ENCODE measurements at regions not wholly inside any gene's neighbourhood (a gene's known extent, or its start where the extent isn't known, plus 50 kb on each side); places are given as distances from the start of the nearest gene placed in this dataset.

DNA sequence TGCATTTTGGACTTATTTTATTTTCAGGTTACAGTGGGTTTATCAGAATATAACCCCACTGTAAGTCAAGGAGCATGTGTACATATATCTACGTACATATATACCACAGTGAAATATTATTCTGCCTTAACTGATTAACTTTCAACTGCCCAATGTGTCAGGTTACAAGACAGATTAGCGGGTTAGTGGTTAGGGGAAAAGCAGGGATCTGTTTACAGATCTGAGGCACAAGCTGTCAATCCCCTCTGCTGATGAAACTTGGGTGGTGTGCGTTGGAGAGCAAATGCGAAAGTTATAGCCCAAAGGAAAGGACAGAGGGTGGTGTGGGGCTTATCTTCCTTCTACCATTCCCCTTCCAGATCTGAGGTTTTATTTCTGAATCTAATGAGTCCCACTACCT is 238.2 kb upstream of the KCNK2 start:
- no peaks in the 10 kb centered on the region for H3K4me1 ChIP-seq (ENCODE audit: low read depth, poor library complexity, severe bottlenecking)
- H4K20me1 ChIP-seq (ENCODE audit: insufficient read depth): no peaks in the 10 kb centered on the region
- TF ChIP-seq, protein P1, sequence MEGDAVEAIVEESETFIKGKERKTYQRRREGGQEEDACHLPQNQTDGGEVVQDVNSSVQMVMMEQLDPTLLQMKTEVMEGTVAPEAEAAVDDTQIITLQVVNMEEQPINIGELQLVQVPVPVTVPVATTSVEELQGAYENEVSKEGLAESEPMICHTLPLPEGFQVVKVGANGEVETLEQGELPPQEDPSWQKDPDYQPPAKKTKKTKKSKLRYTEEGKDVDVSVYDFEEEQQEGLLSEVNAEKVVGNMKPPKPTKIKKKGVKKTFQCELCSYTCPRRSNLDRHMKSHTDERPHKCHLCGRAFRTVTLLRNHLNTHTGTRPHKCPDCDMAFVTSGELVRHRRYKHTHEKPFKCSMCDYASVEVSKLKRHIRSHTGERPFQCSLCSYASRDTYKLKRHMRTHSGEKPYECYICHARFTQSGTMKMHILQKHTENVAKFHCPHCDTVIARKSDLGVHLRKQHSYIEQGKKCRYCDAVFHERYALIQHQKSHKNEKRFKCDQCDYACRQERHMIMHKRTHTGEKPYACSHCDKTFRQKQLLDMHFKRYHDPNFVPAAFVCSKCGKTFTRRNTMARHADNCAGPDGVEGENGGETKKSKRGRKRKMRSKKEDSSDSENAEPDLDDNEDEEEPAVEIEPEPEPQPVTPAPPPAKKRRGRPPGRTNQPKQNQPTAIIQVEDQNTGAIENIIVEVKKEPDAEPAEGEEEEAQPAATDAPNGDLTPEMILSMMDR (conservative IDR thresholded peaks at IDR 0.05; ENCODE audit: low read depth, low read length): no peak
- H3K4me3 ChIP-seq (IDR thresholded peaks at IDR 0.05; ENCODE audit: insufficient read depth, low read depth, low read length): no peak overlapping the region
- no peaks in the 10 kb centered on the region for H3K27me3 ChIP-seq (ENCODE audit: insufficient read depth, low read depth)
- H3K9ac ChIP-seq: no peak overlapping the region
- no peak overlapping the region for H2AFZ ChIP-seq (ENCODE audit: low read depth)
- H3K36me3 ChIP-seq (ENCODE audit: insufficient read depth): no peaks in the 10 kb centered on the region
- H3K79me2 ChIP-seq (ENCODE audit: insufficient read depth, low read depth): no peaks in the 10 kb centered on the region
- no peak overlapping the region for H3K4me2 ChIP-seq
- no peak overlapping the region for H3K27ac ChIP-seq

DNA sequence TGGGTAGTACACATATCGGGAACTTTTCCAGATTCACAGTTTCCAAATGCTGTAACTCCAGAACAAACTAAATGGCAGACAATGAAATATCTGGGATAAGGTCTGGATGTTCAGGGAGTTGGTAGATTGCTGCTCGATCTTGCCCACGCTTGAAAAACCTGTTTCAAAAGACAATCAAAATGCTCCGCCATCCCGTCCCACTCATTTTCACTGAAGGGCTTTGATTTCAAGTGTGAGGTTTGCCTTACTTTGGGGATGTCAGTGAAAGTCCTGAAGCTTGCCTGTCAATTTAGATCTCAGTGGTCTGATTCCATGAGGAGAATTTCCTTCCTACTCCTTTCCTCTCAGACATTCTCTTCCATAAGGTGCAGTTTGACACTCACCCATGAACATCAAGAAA is 236.3 kb upstream of the KCNK2 start:
- no peaks in the 10 kb centered on the region for H3K4me1 ChIP-seq (ENCODE audit: low read depth, poor library complexity, severe bottlenecking)
- no peak overlapping the region for H3K4me2 ChIP-seq
- TF ChIP-seq, protein P1 (conservative IDR thresholded peaks at IDR 0.05; ENCODE audit: low read depth, low read length): no peak
- no peaks in the 10 kb centered on the region for H4K20me1 ChIP-seq (ENCODE audit: insufficient read depth)
- no peak overlapping the region for H3K27ac ChIP-seq
- H3K79me2 ChIP-seq (ENCODE audit: insufficient read depth, low read depth): no peaks in the 10 kb centered on the region
- H3K36me3 ChIP-seq (ENCODE audit: insufficient read depth): no peaks in the 10 kb centered on the region
- no peak overlapping the region for H3K4me3 ChIP-seq (IDR thresholded peaks at IDR 0.05; ENCODE audit: insufficient read depth, low read depth, low read length)
- no peak overlapping the region for H2AFZ ChIP-seq (ENCODE audit: low read depth)
- no peaks in the 10 kb centered on the region for H3K27me3 ChIP-seq (ENCODE audit: insufficient read depth, low read depth)
- no peak overlapping the region for H3K9ac ChIP-seq

DNA sequence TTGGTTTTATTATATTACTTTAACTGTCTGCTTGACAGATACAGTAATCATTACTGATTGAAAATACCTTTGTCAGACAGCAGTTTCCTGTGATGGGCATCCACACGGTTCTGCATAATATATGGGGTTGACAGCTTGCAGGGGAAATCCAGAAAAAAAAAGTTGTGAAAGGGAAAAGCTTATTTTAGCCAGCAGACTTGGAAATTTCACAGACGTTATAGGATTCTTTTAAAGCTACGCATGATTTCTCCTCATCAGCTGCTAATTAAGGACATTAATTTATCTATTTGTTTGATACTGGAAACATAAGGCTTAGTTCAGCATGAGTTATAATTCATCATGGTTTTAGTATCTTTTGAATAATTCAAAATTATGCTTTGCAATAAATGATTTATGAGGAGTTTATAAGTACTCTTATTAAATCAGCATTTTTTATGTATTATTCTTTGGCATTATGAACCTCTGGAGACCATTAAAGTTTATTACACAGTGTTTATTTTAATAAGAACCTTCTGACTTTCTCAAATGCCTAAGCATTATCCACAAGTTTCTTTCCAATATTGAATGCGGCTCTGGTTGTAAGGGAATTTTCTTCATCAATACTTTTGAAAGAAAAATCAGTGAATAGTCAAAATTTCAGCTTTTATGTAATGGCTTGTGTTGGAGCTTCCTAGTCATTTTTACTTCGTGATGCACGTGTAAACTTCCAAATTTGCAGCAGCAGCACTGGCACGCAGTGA is 235.3 kb upstream of the KCNK2 start:
- no peaks in the 10 kb centered on the region for H3K4me1 ChIP-seq (ENCODE audit: low read depth, poor library complexity, severe bottlenecking)
- no peak overlapping the region for H2AFZ ChIP-seq (ENCODE audit: low read depth)
- H4K20me1 ChIP-seq (ENCODE audit: insufficient read depth): no peaks in the 10 kb centered on the region
- H3K36me3 ChIP-seq (ENCODE audit: insufficient read depth): no peaks in the 10 kb centered on the region
- no peak overlapping the region for H3K9ac ChIP-seq
- no peak overlapping the region for H3K4me3 ChIP-seq (IDR thresholded peaks at IDR 0.05; ENCODE audit: insufficient read depth, low read depth, low read length)
- H3K4me2 ChIP-seq: no peak overlapping the region
- TF ChIP-seq, protein P1 (conservative IDR thresholded peaks at IDR 0.05; ENCODE audit: low read depth, low read length): no peak
- H3K27me3 ChIP-seq (ENCODE audit: insufficient read depth, low read depth): no peaks in the 10 kb centered on the region
- no peaks in the 10 kb centered on the region for H3K79me2 ChIP-seq (ENCODE audit: insufficient read depth, low read depth)
- H3K27ac ChIP-seq: no peak overlapping the region

DNA sequence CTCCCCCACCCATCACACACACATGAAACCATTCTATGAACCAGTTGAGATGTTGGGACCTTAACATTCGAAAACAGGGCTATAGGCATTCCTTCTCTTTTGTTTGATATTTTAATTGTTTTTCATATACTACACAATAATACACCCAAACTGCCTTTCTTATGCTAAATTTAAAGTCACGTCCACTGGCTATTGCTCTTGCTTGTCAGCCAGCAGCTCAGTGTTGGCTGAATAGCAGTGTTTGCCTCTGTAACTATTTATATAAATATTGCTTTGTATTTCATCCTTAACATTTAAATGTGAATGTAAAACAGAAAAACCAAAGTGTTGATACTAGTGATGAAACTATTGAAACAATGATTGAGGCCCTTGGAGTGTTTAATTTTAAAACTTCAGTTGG is 234.4 kb upstream of the KCNK2 start:
- Histone ChIP-seq H3K4me2 (no peak overlapping the region), H2AFZ (ENCODE audit: low read depth) (no peak overlapping the region), H3K27ac (no peak overlapping the region), H3K79me2 (ENCODE audit: insufficient read depth, low read depth) (no peaks in the 10 kb centered on the region), H4K20me1 (ENCODE audit: insufficient read depth) (no peaks in the 10 kb centered on the region), H3K4me1 (ENCODE audit: low read depth, poor library complexity, severe bottlenecking) (no peaks in the 10 kb centered on the region), H3K27me3 (ENCODE audit: insufficient read depth, low read depth) (no peaks in the 10 kb centered on the region), H3K9ac (no peak overlapping the region), H3K4me3 (IDR thresholded peaks at IDR 0.05; ENCODE audit: insufficient read depth, low read depth, low read length) (no peak overlapping the region), H3K36me3 (ENCODE audit: insufficient read depth) (no peaks in the 10 kb centered on the region)
- TF ChIP-seq, protein P1 (conservative IDR thresholded peaks at IDR 0.05; ENCODE audit: low read depth, low read length): no peak
